NCI-H2081 (cell line): ENCODE measurements at regions not wholly inside any gene's neighbourhood (a gene's known extent, or its start where the extent isn't known, plus 50 kb on each side); places are given as distances from the start of the nearest gene placed in this dataset.

Experiments used
- DNase-seq, 2 experiments: peaks; one replicate each; lab custom pipeline; 2025; lab: John Stamatoyannopoulos, UW

GRCh38 chrX:149152941-149153340, 352.2 kb downstream of the IDS start:
- no peak for DNase-seq

- no peak for DNase-seq
Observed at GRCh38 chrX:149151805-149152757, 353.0 kb downstream of the IDS start.

- DNase-seq: no peak
Observed at GRCh38 chrX:149145845-149146285, 359.2 kb downstream of the IDS start.

- DNase-seq: no peak
Observed at GRCh38 chrX:149131774-149132173, 373.3 kb downstream of the IDS start.

- DNase-seq: no peak
Observed at GRCh38 chrX:149129767-149130166, 375.3 kb downstream of the IDS start.

- no peak for DNase-seq
Observed at GRCh38 chrX:149124526-149125108, 380.5 kb downstream of the IDS start.

GRCh38 chrX:149121206-149121920, 383.7 kb downstream of the IDS start:
- no peak for DNase-seq

GRCh38 chrX:149120459-149120858, 384.6 kb downstream of the IDS start:
- no peak for DNase-seq

GRCh38 chrX:149114874-149115273, 390.2 kb downstream of the IDS start:
- no peak for DNase-seq

- DNase-seq: no peak
Observed at GRCh38 chrX:149114001-149114400, 391.1 kb downstream of the IDS start.

- DNase-seq: no peak
Observed at GRCh38 chrX:149097786-149098185, 407.3 kb downstream of the IDS start.

GRCh38 chrX:149092179-149092578, 412.9 kb downstream of the IDS start:
- no peak for DNase-seq

GRCh38 chrX:149079805-149080406, 425.2 kb downstream of the IDS start:
- no peak for DNase-seq

GRCh38 chrX:149074398-149074797, 430.7 kb downstream of the IDS start:
- DNase-seq: no peak

- DNase-seq: no peak
Observed at GRCh38 chrX:149073479-149073878, 431.6 kb downstream of the IDS start.

GRCh38 chrX:149069899-149070298, 435.2 kb downstream of the IDS start:
- DNase-seq: no peak

GRCh38 chrX:149060921-149061320, 444.2 kb downstream of the IDS start:
- DNase-seq: no peak
